Fibroblast of mammary gland (primary cell): ENCODE measurements at regions not wholly inside any gene's neighbourhood (a gene's known extent, or its start where the extent isn't known, plus 50 kb on each side); places are given as distances from the start of the nearest gene placed in this dataset.

Experiments
- DNase-seq: peaks from one replicate; pipeline ENCODE4 v3.0.0-alpha.2; 2010; ENCODE audit warnings: low read depth
- H3K4me3 ChIP-seq: 2 replicates; pipeline ENCODE4 v1.5.1; 2011; ENCODE audit warnings: low read depth, mild to moderate bottlenecking, low read length, moderate library complexity; ENCODE audit not compliant: control insufficient read depth
- CTCF ChIP-seq: conservative IDR thresholded peaks from 2 replicates; pipeline ENCODE4 v1.5.1; 2011; ENCODE audit warnings: low read depth, low read length, inconsistent platforms; ENCODE audit not compliant: control insufficient read depth, insufficient read depth

DNA sequence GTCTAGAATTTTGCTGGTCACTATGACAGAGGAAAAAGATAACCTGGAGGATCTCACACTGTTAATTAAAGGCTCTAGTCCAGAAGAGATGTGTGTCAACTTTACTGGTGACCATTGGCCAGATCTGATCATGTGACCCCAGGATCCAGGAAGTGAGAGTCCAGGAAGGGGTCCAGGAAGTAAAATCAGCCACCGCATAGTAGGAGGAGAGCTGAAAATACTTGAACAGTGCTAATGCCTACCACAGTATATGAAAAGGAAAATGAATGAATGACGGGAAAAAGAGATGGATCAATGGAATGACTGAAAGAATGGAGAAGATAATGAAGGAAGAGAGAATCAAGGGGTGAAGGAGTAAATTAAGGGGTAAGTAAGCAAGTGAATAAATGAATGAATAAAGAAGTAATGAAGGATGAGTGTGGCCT is 415.3 kb downstream of the RPS24 start:
- no peak for TF ChIP-seq CTCF
- H3K4me3 ChIP-seq = no peak overlapping the region
- DNase-seq = no peak

DNA sequence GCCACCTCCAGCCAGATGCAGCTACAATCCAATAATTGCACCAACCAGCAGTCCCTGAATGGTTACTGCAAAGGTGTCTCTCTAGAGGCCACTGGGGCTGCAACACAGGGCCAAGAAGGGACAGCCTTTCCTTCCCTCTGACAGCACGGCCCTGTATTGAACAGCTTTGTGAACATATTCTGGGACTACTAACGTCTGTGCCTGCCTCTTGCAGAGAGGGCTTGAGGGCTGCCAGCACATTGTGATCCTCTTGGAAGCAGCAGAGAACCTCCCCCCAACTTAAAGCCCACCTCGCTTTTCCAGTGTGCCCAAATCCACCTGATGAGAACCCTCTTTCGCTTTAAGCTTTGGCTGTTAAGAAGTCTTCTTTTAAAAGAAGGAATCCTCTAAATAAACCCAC is 415.9 kb downstream of the RPS24 start:
- TF ChIP-seq CTCF = no peak
- DNase-seq = no peak
- H3K4me3 ChIP-seq = no peak overlapping the region

DNA sequence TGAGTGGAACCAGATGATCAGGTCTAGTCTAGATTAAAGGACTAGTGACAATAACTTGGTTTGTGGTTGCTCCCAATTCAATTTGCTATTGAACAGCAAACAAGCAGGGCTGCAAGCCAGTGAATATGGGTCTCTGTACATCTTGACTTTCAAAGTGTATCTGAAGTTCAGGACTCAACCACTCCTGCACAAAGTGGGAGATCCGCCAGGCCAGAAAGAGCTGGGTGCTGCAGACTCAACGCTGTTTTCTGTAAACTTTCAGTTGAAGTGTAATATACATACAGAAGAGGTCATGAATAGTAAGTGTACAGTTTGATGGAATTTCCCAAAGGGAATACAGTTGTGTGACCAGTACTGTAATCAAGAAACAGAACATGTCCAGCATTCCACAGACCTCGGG is 416.6 kb downstream of the RPS24 start:
- no peak for DNase-seq
- no peak for TF ChIP-seq CTCF
- no peak overlapping the region for H3K4me3 ChIP-seq

GRCh38 chr10:78450807-78451485 is 417.3 kb downstream of the RPS24 start:
- TF ChIP-seq CTCF = no peak
- DNase-seq = no peak
- H3K4me3 ChIP-seq = no peak overlapping the region

GRCh38 chr10:78451592-78451991 is 417.9 kb downstream of the RPS24 start:
- no peak overlapping the region for H3K4me3 ChIP-seq
- peak; percentile 24 for DNase-seq
- TF ChIP-seq CTCF = no peak

GRCh38 chr10:78454123-78454645 is 420.5 kb downstream of the RPS24 start:
- peak; percentile 21 for DNase-seq
- no peak overlapping the region for H3K4me3 ChIP-seq
- TF ChIP-seq CTCF = no peak
